ENCODE measurements at regions not wholly inside any gene's neighbourhood (a gene's known extent, or its start where the extent isn't known, plus 50 kb on each side); places are given as distances from the start of the nearest gene placed in this dataset.
"Not testable (repeated sequence)": the region's sequence is repeated elsewhere in the genome, so short reads cannot be mapped to it uniquely, and the experiment has no call there.

GRCh38 chr2:185240796-185241195 lies 497.8 kb upstream of the FSIP2 start:
- DNase-seq (ENCODE audit: low spot score), result no peak
- no peaks in the 10 kb centered on the region for H3K27me3 Mint-ChIP-seq (ENCODE audit: insufficient read depth)
- intact Hi-C loops (cut with micrococcal nuclease), result no loop called here
- no peak overlapping the region for H3K4me3 Mint-ChIP-seq
- H3K4me1 Mint-ChIP-seq (ENCODE audit: low read depth), result no peaks in the 10 kb centered on the region
- peaks cover 7% of the 10 kb centered on the region for H3K9me3 Mint-ChIP-seq
- H3K36me3 Mint-ChIP-seq (ENCODE audit: low read depth), result no peaks in the 10 kb centered on the region
- H3K27ac Mint-ChIP-seq, result no peak overlapping the region

- H3K27me3 Mint-ChIP-seq (ENCODE audit: insufficient read depth), result no peaks in the 10 kb centered on the region
- H3K4me3 Mint-ChIP-seq, result no peak overlapping the region
- DNase-seq (ENCODE audit: low spot score), result no peak
- intact Hi-C loops (cut with micrococcal nuclease), result no loop called here
- H3K27ac Mint-ChIP-seq, result no peak overlapping the region
- no peaks in the 10 kb centered on the region for H3K4me1 Mint-ChIP-seq (ENCODE audit: low read depth)
- H3K36me3 Mint-ChIP-seq (ENCODE audit: low read depth), result no peaks in the 10 kb centered on the region
- peaks cover 7% of the 10 kb centered on the region for H3K9me3 Mint-ChIP-seq
Observed at GRCh38 chr2:185241556-185241955, 497.0 kb upstream of the FSIP2 start.

DNA sequence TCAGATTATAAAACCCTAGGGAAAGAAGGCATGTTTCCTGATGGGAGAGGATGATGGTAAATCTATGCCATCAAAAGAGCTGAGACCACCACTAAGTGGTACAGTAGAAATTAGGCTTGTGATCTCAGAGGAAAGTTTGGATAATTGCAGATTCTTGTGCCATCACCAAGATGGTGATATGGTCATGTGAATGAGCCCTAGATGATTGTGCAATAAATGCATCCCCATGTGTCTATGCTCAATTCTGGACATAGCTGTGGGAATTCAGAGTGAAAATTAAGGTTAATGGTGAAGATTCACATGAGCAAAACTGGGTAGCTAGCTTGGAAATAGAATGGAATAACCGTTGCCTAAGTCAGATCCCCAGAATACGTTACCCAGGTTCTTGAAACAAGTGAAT lies 496.1 kb upstream of the FSIP2 start:
- H3K9me3 Mint-ChIP-seq, result peaks cover 7% of the 10 kb centered on the region
- no peak overlapping the region for H3K4me3 Mint-ChIP-seq
- no peak overlapping the region for H3K27ac Mint-ChIP-seq
- intact Hi-C loops (cut with micrococcal nuclease), result no loop called here
- H3K27me3 Mint-ChIP-seq (ENCODE audit: insufficient read depth), result no peaks in the 10 kb centered on the region
- H3K36me3 Mint-ChIP-seq (ENCODE audit: low read depth), result no peaks in the 10 kb centered on the region
- no peaks in the 10 kb centered on the region for H3K4me1 Mint-ChIP-seq (ENCODE audit: low read depth)
- DNase-seq (ENCODE audit: low spot score), result no peak

- Mint-ChIP-seq H3K4me3 (no peak overlapping the region), H3K27ac (no peak overlapping the region), H3K36me3 (ENCODE audit: low read depth) (no peaks in the 10 kb centered on the region), H3K9me3 (peaks cover 4% of the 10 kb centered on the region), H3K27me3 (ENCODE audit: insufficient read depth) (no peaks in the 10 kb centered on the region), H3K4me1 (ENCODE audit: low read depth) (no peaks in the 10 kb centered on the region)
- intact Hi-C loops (cut with micrococcal nuclease), result no loop called here
- DNase-seq (ENCODE audit: low spot score), result no peak
Observed at GRCh38 chr2:185245216-185245615, 493.4 kb upstream of the FSIP2 start.

GRCh38 chr2:185245806-185246205 lies 492.8 kb upstream of the FSIP2 start:
- H3K4me3 Mint-ChIP-seq, result no peak overlapping the region
- H3K27ac Mint-ChIP-seq, result no peak overlapping the region
- H3K36me3 Mint-ChIP-seq (ENCODE audit: low read depth), result no peaks in the 10 kb centered on the region
- DNase-seq (ENCODE audit: low spot score), result no peak
- H3K4me1 Mint-ChIP-seq (ENCODE audit: low read depth), result no peaks in the 10 kb centered on the region
- intact Hi-C loops (cut with micrococcal nuclease), result no loop called here
- H3K27me3 Mint-ChIP-seq (ENCODE audit: insufficient read depth), result no peaks in the 10 kb centered on the region
- peaks cover 4% of the 10 kb centered on the region for H3K9me3 Mint-ChIP-seq

DNA sequence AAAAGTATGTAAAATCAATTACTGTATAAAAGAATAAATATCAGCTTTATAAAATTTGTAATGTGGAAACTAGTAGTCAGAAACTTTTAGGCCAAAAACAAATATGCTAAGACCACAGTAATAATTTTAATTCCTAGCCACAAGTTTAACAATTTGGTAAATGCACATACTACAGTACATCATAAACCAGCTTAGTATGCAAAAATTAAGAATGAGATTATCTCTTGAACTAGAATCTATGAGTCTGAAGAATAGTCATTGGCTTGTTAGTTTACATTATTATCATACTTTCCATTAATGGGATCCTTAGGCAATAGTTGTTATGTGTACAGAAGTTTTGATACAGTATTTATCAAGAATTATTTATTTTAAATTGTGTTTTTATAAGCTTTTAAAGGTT lies 491.9 kb upstream of the FSIP2 start:
- intact Hi-C loops (cut with micrococcal nuclease), result no loop called here
- Mint-ChIP-seq H3K27me3 (ENCODE audit: insufficient read depth) (no peaks in the 10 kb centered on the region), H3K9me3 (peaks cover 4% of the 10 kb centered on the region), H3K36me3 (ENCODE audit: low read depth) (no peaks in the 10 kb centered on the region), H3K4me1 (ENCODE audit: low read depth) (no peaks in the 10 kb centered on the region), H3K4me3 (no peak overlapping the region), H3K27ac (no peak overlapping the region)
- DNase-seq (ENCODE audit: low spot score), result no peak

DNA sequence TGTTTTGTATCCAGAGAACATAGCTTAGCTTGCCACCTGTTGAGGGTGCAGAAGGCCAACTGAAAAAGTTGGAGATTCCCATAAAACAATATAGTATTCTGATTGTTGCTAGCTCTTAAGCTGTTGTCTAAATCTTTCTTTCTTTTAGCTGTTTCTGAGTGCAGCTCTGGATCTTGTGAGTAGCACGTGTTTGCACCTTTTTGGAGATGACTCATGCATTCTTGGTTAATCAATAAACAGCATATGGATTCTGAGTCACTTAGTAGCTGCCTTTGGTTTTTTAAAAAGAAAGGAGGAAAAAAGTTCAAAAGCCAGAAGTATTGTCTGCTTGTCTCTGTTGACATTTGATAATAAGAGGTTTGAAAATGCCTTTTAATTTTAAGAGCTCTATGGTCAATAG lies 483.0 kb upstream of the FSIP2 start:
- Mint-ChIP-seq H3K4me3 (no peak overlapping the region), H3K36me3 (ENCODE audit: low read depth) (no peaks in the 10 kb centered on the region), H3K9me3 (no peaks in the 10 kb centered on the region), H3K27me3 (ENCODE audit: insufficient read depth) (no peaks in the 10 kb centered on the region), H3K27ac (no peak overlapping the region), H3K4me1 (ENCODE audit: low read depth) (no peaks in the 10 kb centered on the region)
- intact Hi-C loops (cut with micrococcal nuclease), result no loop called here
- DNase-seq (ENCODE audit: low spot score), result no peak

DNA sequence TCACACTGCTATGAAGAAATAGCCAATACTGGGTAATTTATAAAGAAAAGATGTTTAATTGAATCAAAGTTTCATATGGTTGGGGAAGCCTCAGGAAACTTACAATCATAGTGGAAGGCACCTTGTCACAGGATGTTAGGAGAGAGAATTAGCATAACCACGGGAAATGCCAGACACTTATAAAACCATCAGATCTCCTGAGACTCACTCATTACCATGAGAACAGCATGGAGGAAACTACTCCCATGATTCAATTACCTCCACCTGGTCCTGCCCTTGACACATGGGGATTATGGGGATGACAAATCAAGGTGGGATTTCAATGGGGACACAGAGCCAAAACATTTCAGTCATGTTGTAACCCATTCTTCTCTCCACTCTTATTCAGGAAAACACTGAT lies 472.9 kb upstream of the FSIP2 start:
- H3K27ac Mint-ChIP-seq, result no peak overlapping the region
- H3K36me3 Mint-ChIP-seq (ENCODE audit: low read depth), result no peaks in the 10 kb centered on the region
- H3K9me3 Mint-ChIP-seq, result no peaks in the 10 kb centered on the region
- no peak for DNase-seq (ENCODE audit: low spot score)
- no peaks in the 10 kb centered on the region for H3K27me3 Mint-ChIP-seq (ENCODE audit: insufficient read depth)
- intact Hi-C loops (cut with micrococcal nuclease), result no loop called here
- no peak overlapping the region for H3K4me3 Mint-ChIP-seq
- no peaks in the 10 kb centered on the region for H3K4me1 Mint-ChIP-seq (ENCODE audit: low read depth)

- H3K36me3 Mint-ChIP-seq (ENCODE audit: low read depth), result no peaks in the 10 kb centered on the region
- H3K4me1 Mint-ChIP-seq (ENCODE audit: low read depth), result no peaks in the 10 kb centered on the region
- H3K27me3 Mint-ChIP-seq (ENCODE audit: insufficient read depth), result no peaks in the 10 kb centered on the region
- no peak overlapping the region for H3K4me3 Mint-ChIP-seq
- DNase-seq (ENCODE audit: low spot score), result no peak
- no peak overlapping the region for H3K27ac Mint-ChIP-seq
- H3K9me3 Mint-ChIP-seq, result no peaks in the 10 kb centered on the region
- intact Hi-C loops (cut with micrococcal nuclease), result no loop called here
Observed at GRCh38 chr2:185268651-185269050, 470.0 kb upstream of the FSIP2 start.

- no peaks in the 10 kb centered on the region for H3K27me3 Mint-ChIP-seq (ENCODE audit: insufficient read depth)
- DNase-seq (ENCODE audit: low spot score), result no peak
- no peak overlapping the region for H3K4me3 Mint-ChIP-seq
- no peaks in the 10 kb centered on the region for H3K4me1 Mint-ChIP-seq (ENCODE audit: low read depth)
- intact Hi-C loops (cut with micrococcal nuclease), result no loop called here
- H3K36me3 Mint-ChIP-seq (ENCODE audit: low read depth), result no peaks in the 10 kb centered on the region
- H3K27ac Mint-ChIP-seq, result no peak overlapping the region
- no peaks in the 10 kb centered on the region for H3K9me3 Mint-ChIP-seq
Observed at GRCh38 chr2:185274718-185275484, 463.7 kb upstream of the FSIP2 start.

DNA sequence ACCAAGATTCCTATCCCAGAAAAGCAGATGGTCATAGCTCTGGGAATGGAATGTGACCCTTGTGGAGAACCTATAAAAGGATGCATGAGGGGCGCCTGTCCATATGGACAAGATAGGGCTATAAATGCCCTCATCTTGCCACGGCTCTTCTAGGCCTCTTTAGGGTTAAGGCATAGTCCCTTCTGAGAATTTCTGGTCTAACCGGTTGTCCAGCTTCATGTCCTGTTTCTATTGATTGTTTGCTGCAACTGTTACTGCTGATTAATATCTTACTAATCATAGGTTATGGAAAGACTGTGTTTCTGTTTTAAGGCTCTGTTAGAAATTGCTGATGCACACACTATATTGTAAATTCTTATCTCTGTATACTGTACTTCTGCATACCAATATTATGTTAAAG lies 462.6 kb upstream of the FSIP2 start:
- H3K4me3 Mint-ChIP-seq; H3K9me3 Mint-ChIP-seq; H3K36me3 Mint-ChIP-seq (ENCODE audit: low read depth); H3K27ac Mint-ChIP-seq; intact Hi-C loops (cut with micrococcal nuclease); H3K4me1 Mint-ChIP-seq (ENCODE audit: low read depth); H3K27me3 Mint-ChIP-seq (ENCODE audit: insufficient read depth); DNase-seq (ENCODE audit: low spot score): not testable (repeated sequence)

GRCh38 chr2:185278761-185279160 lies 459.8 kb upstream of the FSIP2 start:
- no peak overlapping the region for H3K4me3 Mint-ChIP-seq
- no peaks in the 10 kb centered on the region for H3K9me3 Mint-ChIP-seq
- DNase-seq (ENCODE audit: low spot score), result no peak
- H3K27me3 Mint-ChIP-seq (ENCODE audit: insufficient read depth), result no peaks in the 10 kb centered on the region
- no peaks in the 10 kb centered on the region for H3K4me1 Mint-ChIP-seq (ENCODE audit: low read depth)
- H3K36me3 Mint-ChIP-seq (ENCODE audit: low read depth), result no peaks in the 10 kb centered on the region
- intact Hi-C loops (cut with micrococcal nuclease), result no loop called here
- H3K27ac Mint-ChIP-seq, result no peak overlapping the region

DNA sequence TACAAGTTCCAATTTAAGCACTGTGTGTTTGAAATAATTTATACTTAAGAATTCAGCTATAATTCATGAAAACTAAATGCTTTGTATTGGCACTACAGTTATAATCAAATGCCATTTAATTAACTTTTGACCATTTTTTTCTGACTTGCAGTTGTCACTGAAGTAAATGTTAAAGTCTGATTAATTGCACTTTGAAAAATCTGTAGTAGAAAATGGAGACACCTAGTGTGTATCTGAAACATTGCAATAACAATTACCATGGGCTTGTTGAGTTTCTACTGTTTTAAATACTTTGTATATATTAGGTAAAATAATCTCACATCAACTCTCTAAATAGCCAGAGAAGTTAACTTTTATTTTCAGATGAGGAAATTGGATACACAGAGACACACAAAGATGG lies 458.6 kb upstream of the FSIP2 start:
- intact Hi-C loops (cut with micrococcal nuclease), result no loop called here
- no peaks in the 10 kb centered on the region for H3K4me1 Mint-ChIP-seq (ENCODE audit: low read depth)
- H3K4me3 Mint-ChIP-seq, result no peak overlapping the region
- H3K9me3 Mint-ChIP-seq, result no peaks in the 10 kb centered on the region
- DNase-seq (ENCODE audit: low spot score), result no peak
- H3K27ac Mint-ChIP-seq, result no peak overlapping the region
- H3K36me3 Mint-ChIP-seq (ENCODE audit: low read depth), result no peaks in the 10 kb centered on the region
- H3K27me3 Mint-ChIP-seq (ENCODE audit: insufficient read depth), result peaks cover 2% of the 10 kb centered on the region

- Mint-ChIP-seq H3K4me1 (ENCODE audit: low read depth) (no peaks in the 10 kb centered on the region), H3K4me3 (no peak overlapping the region), H3K9me3 (no peaks in the 10 kb centered on the region), H3K27ac (no peak overlapping the region), H3K27me3 (ENCODE audit: insufficient read depth) (peaks cover 2% of the 10 kb centered on the region), H3K36me3 (ENCODE audit: low read depth) (no peaks in the 10 kb centered on the region)
- intact Hi-C loops (cut with micrococcal nuclease), result no loop called here
- DNase-seq (ENCODE audit: low spot score), result no peak
Observed at GRCh38 chr2:185284696-185285095, 453.9 kb upstream of the FSIP2 start.
